ENCODE measurements at regions not wholly inside any gene's neighbourhood (a gene's known extent, or its start where the extent isn't known, plus 50 kb on each side); places are given as distances from the start of the nearest gene placed in this dataset.

GRCh38 chr9:106312906-106313305 lies 550.1 kb upstream of the ZNF462 start:
- CTCF ChIA-PET: no interaction called here
- H3K27ac Mint-ChIP-seq (ENCODE audit: unreplicated experiment): no peak overlapping the region

GRCh38 chr9:106314476-106314875 lies 548.5 kb upstream of the ZNF462 start:
- no peak for TF ChIP-seq CTCF (IDR thresholded peaks at IDR 0.05; ENCODE audit: insufficient read depth in 1 of 2, low read depth in 1 of 2, low read length in 1 of 2, severe bottlenecking in 1 of 2, unreplicated experiment in 1 of 2)
- no peaks in the 10 kb centered on the region for H3K4me1 ChIP-seq
- no TSS peak for BruUV-seq (replicated peaks)
- Mint-ChIP-seq H3K36me3 (ENCODE audit: insufficient read depth, unreplicated experiment) (no peaks in the 10 kb centered on the region), H3K4me3 (ENCODE audit: unreplicated experiment) (no peak overlapping the region), H3K9me3 (ENCODE audit: unreplicated experiment) (no peaks in the 10 kb centered on the region), H3K27me3 (ENCODE audit: insufficient read depth, unreplicated experiment) (no peaks in the 10 kb centered on the region), H3K27ac (ENCODE audit: unreplicated experiment) (no peak overlapping the region), H3K4me1 (ENCODE audit: low read depth, unreplicated experiment) (no peaks in the 10 kb centered on the region)
- no peaks in the 10 kb centered on the region for H3K9me3 ChIP-seq
- DNase-seq: no peak
- ChIA-PET CTCF (no interaction called here), POLR2A (no interaction called here)
- H3K36me3 ChIP-seq (ENCODE audit: control insufficient read depth, insufficient read depth, low read length): no peaks in the 10 kb centered on the region
- intact Hi-C loops (cut with micrococcal nuclease; ENCODE audit: unreplicated experiment): loop anchor here (10.0 kb wide), 1 partner anchor 60 kb away; no protein-coding TSS in a partner anchor
- no peak overlapping the region for H3K4me3 ChIP-seq (ENCODE audit: low read depth, low read length)
- H3K27me3 ChIP-seq (replicated peaks; ENCODE audit: control insufficient read depth, insufficient read depth, low read length): no peaks in the 10 kb centered on the region

More at GRCh38 chr9:106312906-106313305, 550.1 kb upstream of the ZNF462 start:
- POLR2A ChIA-PET: no interaction called here
- no peaks in the 10 kb centered on the region for H3K9me3 Mint-ChIP-seq (ENCODE audit: unreplicated experiment)
- H3K27me3 Mint-ChIP-seq (ENCODE audit: insufficient read depth, unreplicated experiment): no peaks in the 10 kb centered on the region
- TF ChIP-seq CTCF (IDR thresholded peaks at IDR 0.05; ENCODE audit: insufficient read depth in 1 of 2, low read depth in 1 of 2, low read length in 1 of 2, severe bottlenecking in 1 of 2, unreplicated experiment in 1 of 2): no peak
- H3K36me3 Mint-ChIP-seq (ENCODE audit: insufficient read depth, unreplicated experiment): no peaks in the 10 kb centered on the region
- intact Hi-C loops (cut with micrococcal nuclease; ENCODE audit: unreplicated experiment): loop anchor here (10.0 kb wide), 1 partner anchor 58 kb away; no protein-coding TSS in a partner anchor
- no peaks in the 10 kb centered on the region for H3K4me1 Mint-ChIP-seq (ENCODE audit: low read depth, unreplicated experiment)
- Histone ChIP-seq H3K27me3 (replicated peaks; ENCODE audit: control insufficient read depth, insufficient read depth, low read length) (no peaks in the 10 kb centered on the region), H3K36me3 (ENCODE audit: control insufficient read depth, insufficient read depth, low read length) (no peaks in the 10 kb centered on the region), H3K9me3 (no peaks in the 10 kb centered on the region), H3K4me3 (ENCODE audit: low read depth, low read length) (no peak overlapping the region), H3K4me1 (no peaks in the 10 kb centered on the region)
- H3K4me3 Mint-ChIP-seq (ENCODE audit: unreplicated experiment): no peak overlapping the region
- no TSS peak for BruUV-seq (replicated peaks)
- DNase-seq: no peak

- POLR2A ChIA-PET: no interaction called here
- Mint-ChIP-seq H3K4me3 (ENCODE audit: unreplicated experiment) (no peak overlapping the region), H3K9me3 (ENCODE audit: unreplicated experiment) (no peaks in the 10 kb centered on the region), H3K4me1 (ENCODE audit: low read depth, unreplicated experiment) (peaks cover 7% of the 10 kb centered on the region), H3K36me3 (ENCODE audit: insufficient read depth, unreplicated experiment) (no peaks in the 10 kb centered on the region), H3K27me3 (ENCODE audit: insufficient read depth, unreplicated experiment) (no peaks in the 10 kb centered on the region), H3K27ac (ENCODE audit: unreplicated experiment) (peak overlapping the region; percentile 32)
- H3K9me3 ChIP-seq: no peaks in the 10 kb centered on the region
- H3K27me3 ChIP-seq (replicated peaks; ENCODE audit: control insufficient read depth, insufficient read depth, low read length): no peaks in the 10 kb centered on the region
- no TSS peak for BruUV-seq (replicated peaks)
- H3K36me3 ChIP-seq (ENCODE audit: control insufficient read depth, insufficient read depth, low read length): no peaks in the 10 kb centered on the region
- no peak for TF ChIP-seq CTCF (IDR thresholded peaks at IDR 0.05; ENCODE audit: insufficient read depth in 1 of 2, low read depth in 1 of 2, low read length in 1 of 2, severe bottlenecking in 1 of 2, unreplicated experiment in 1 of 2)
- peaks cover 20% of the 10 kb centered on the region for H3K4me1 ChIP-seq
- CTCF ChIA-PET: no interaction called here
- DNase-seq: no peak
- intact Hi-C loops (cut with micrococcal nuclease; ENCODE audit: unreplicated experiment): no loop called here
- no peak overlapping the region for H3K4me3 ChIP-seq (ENCODE audit: low read depth, low read length)
Observed at GRCh38 chr9:106321394-106322180, 541.4 kb upstream of the ZNF462 start.
